ENCODE measurements at regions not wholly inside any gene's neighbourhood (a gene's known extent, or its start where the extent isn't known, plus 50 kb on each side); places are given as distances from the start of the nearest gene placed in this dataset.

- WGBS: 76% methylated on average over 4 of the region's 4 CpGs
- no peaks in the 10 kb centered on the region for H3K9me3 ChIP-seq
- H3K27me3 ChIP-seq: peaks cover 9% of the 10 kb centered on the region
- DNase-seq (ENCODE audit: low spot score in 2 of 2): no peak
- H3K4me3 ChIP-seq: no peak overlapping the region
- H3K36me3 ChIP-seq: no peaks in the 10 kb centered on the region
- TF ChIP-seq POLR2AphosphoS5 (IDR thresholded peaks at IDR 0.05) (no peak), EP300 (IDR thresholded peaks at IDR 0.05) (no peak), CTCF (IDR thresholded peaks at IDR 0.05) (no peak), POLR2A (IDR thresholded peaks at IDR 0.05) (no peak)
- no peak overlapping the region for H3K27ac ChIP-seq
- H3K4me1 ChIP-seq: no peaks in the 10 kb centered on the region
Observed at GRCh38 chr11:45458269-45458668, 172.1 kb upstream of the SYT13 start.

GRCh38 chr11:45457649-45458048, 171.5 kb upstream of the SYT13 start:
- no peak for TF ChIP-seq POLR2A (IDR thresholded peaks at IDR 0.05)
- TF ChIP-seq POLR2AphosphoS5 (IDR thresholded peaks at IDR 0.05): no peak
- TF ChIP-seq EP300 (IDR thresholded peaks at IDR 0.05): no peak
- no peak for TF ChIP-seq CTCF (IDR thresholded peaks at IDR 0.05)
- 78% methylated on average over 6 of the region's 6 CpGs for WGBS
- no peak overlapping the region for H3K27ac ChIP-seq
- H3K9me3 ChIP-seq: no peaks in the 10 kb centered on the region
- H3K4me3 ChIP-seq: no peak overlapping the region
- DNase-seq (ENCODE audit: low spot score in 2 of 2): no peak
- peaks cover 7% of the 10 kb centered on the region for H3K27me3 ChIP-seq
- H3K36me3 ChIP-seq: no peaks in the 10 kb centered on the region
- no peaks in the 10 kb centered on the region for H3K4me1 ChIP-seq

- 80% methylated on average over 6 of the region's 6 CpGs for WGBS
- H3K27me3 ChIP-seq: no peaks in the 10 kb centered on the region
- no peaks in the 10 kb centered on the region for H3K36me3 ChIP-seq
- no peaks in the 10 kb centered on the region for H3K4me1 ChIP-seq
- DNase-seq (ENCODE audit: low spot score in 2 of 2): no peak
- TF ChIP-seq EP300 (IDR thresholded peaks at IDR 0.05) (no peak), POLR2AphosphoS5 (IDR thresholded peaks at IDR 0.05) (no peak), POLR2A (IDR thresholded peaks at IDR 0.05) (no peak), CTCF (IDR thresholded peaks at IDR 0.05) (no peak)
- H3K9me3 ChIP-seq: no peaks in the 10 kb centered on the region
- H3K4me3 ChIP-seq: no peak overlapping the region
- no peak overlapping the region for H3K27ac ChIP-seq
Observed at GRCh38 chr11:45456686-45457085, 170.5 kb upstream of the SYT13 start.

GRCh38 chr11:45455536-45455935, 169.4 kb upstream of the SYT13 start:
- DNase-seq (ENCODE audit: low spot score in 2 of 2): no peak
- no peak overlapping the region for H3K4me3 ChIP-seq
- H3K9me3 ChIP-seq: no peaks in the 10 kb centered on the region
- no peaks in the 10 kb centered on the region for H3K27me3 ChIP-seq
- no peaks in the 10 kb centered on the region for H3K4me1 ChIP-seq
- no peak overlapping the region for H3K27ac ChIP-seq
- no peak for TF ChIP-seq CTCF (IDR thresholded peaks at IDR 0.05)
- no peak for TF ChIP-seq EP300 (IDR thresholded peaks at IDR 0.05)
- TF ChIP-seq POLR2AphosphoS5 (IDR thresholded peaks at IDR 0.05): no peak
- TF ChIP-seq POLR2A (IDR thresholded peaks at IDR 0.05): no peak
- H3K36me3 ChIP-seq: no peaks in the 10 kb centered on the region
- 48% methylated on average over 6 of the region's 6 CpGs for WGBS

GRCh38 chr11:45454917-45455401, 168.8 kb upstream of the SYT13 start:
- TF ChIP-seq CTCF (IDR thresholded peaks at IDR 0.05) (no peak), EP300 (IDR thresholded peaks at IDR 0.05) (no peak), POLR2A (IDR thresholded peaks at IDR 0.05) (no peak), POLR2AphosphoS5 (IDR thresholded peaks at IDR 0.05) (no peak)
- no peak overlapping the region for H3K27ac ChIP-seq
- no peaks in the 10 kb centered on the region for H3K4me1 ChIP-seq
- no peak for DNase-seq (ENCODE audit: low spot score in 2 of 2)
- no peaks in the 10 kb centered on the region for H3K36me3 ChIP-seq
- no peak overlapping the region for H3K4me3 ChIP-seq
- WGBS: 60% methylated on average over 1 of the region's 1 CpG
- H3K27me3 ChIP-seq: no peaks in the 10 kb centered on the region
- no peaks in the 10 kb centered on the region for H3K9me3 ChIP-seq

All from suprapubic skin (tissue), 4 donors.